ENCODE measurements at regions not wholly inside any gene's neighbourhood (a gene's known extent, or its start where the extent isn't known, plus 50 kb on each side); places are given as distances from the start of the nearest gene placed in this dataset.

DNA sequence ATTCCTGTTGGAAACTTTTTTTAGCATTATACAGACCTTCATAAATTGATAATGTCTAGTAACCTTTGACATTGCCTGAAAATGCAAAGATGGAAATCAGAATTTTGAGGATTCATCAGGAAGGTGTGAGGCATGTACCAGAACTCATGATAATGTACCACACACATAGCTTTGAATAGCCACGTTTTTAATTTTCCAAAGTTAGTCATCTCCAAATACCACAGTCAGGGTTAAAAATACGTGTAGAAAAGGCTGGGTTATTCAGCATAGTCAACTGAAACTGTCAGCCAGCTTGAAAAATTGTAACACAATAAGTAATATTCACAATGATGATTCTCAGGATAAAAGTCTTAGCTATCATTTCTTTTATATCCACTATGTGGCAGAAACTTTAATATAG lies 102.0 kb upstream of the THRB start:
- no peak for DNase-seq (ENCODE audit: low spot score)

GRCh38 chr3:24598695-24599470 lies 104.2 kb upstream of the THRB start:
- DNase-seq (ENCODE audit: low spot score): no peak

GRCh38 chr3:24601066-24601939 lies 106.7 kb upstream of the THRB start:
- no peak for DNase-seq (ENCODE audit: low spot score)

GRCh38 chr3:24604215-24604614 lies 109.6 kb upstream of the THRB start:
- DNase-seq (ENCODE audit: low spot score): no peak

- DNase-seq (ENCODE audit: low spot score): no peak
Observed at GRCh38 chr3:24605511-24606028, 110.9 kb upstream of the THRB start.

DNA sequence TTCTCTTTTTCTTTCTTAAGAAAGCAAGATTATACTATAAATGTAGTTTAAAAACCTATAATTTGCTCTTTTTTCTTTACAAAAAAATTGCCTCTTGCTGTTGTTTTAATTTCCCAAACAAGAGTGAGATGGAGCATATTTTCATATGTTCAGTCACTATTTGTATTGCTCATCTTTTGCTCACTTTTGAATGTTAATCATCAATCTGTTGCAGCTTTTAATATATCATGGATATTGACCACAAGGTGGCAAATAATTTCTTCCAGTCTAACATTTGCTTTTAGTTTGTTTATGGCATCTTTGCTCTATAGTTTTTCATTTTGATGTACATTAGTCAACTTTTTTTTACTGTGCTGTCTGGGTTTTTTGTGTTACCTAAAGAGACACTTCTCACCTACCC lies 112.6 kb upstream of the THRB start:
- no peak for DNase-seq (ENCODE audit: low spot score)

- no peak for DNase-seq (ENCODE audit: low spot score)
Observed at GRCh38 chr3:24608701-24609390, 114.2 kb upstream of the THRB start.

- no peak for DNase-seq (ENCODE audit: low spot score)
Observed at GRCh38 chr3:24614359-24614758, 119.7 kb upstream of the THRB start.

DNA sequence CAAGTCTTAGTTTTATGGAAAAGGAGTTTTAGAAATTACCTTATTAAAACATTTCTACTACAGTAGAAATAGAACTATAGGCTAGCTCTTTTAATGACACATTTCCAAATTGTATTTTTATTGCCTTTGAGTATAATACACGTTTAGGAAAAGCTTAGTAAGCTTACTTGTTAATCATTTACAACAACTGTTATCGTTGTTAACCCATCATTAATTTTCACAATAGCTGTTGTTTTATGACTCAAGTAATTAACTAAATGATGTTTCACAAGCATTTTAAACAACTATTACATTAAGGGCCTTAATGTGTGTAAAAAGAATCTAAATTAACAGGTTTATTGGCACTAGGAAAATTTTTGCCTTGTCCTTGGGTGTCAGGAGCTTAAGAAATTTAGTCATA lies 120.5 kb upstream of the THRB start:
- no peak for DNase-seq (ENCODE audit: low spot score)

GRCh38 chr3:24616110-24616829 lies 121.6 kb upstream of the THRB start:
- DNase-seq (ENCODE audit: low spot score): no peak

DNA sequence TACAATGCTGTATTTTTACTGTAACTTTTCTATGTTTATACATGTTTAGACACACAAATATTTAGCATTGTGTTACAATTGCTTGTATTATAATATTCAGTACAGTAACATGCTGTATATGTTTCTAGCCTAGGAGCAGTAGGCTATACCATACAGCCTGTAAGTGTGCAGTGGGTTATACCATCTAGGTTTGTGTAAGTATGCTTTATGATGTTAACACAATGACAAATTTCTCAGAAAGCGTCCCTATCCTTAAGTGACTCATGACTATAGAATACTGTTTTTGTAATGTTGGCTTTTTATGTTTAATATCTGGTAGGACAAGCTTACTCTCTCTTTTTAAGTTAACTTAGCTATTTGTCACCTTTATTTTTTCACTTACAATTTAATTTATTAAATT lies 127.5 kb upstream of the THRB start:
- no peak for DNase-seq (ENCODE audit: low spot score)

GRCh38 chr3:24622696-24623225 lies 128.1 kb upstream of the THRB start:
- DNase-seq (ENCODE audit: low spot score): no peak

DNA sequence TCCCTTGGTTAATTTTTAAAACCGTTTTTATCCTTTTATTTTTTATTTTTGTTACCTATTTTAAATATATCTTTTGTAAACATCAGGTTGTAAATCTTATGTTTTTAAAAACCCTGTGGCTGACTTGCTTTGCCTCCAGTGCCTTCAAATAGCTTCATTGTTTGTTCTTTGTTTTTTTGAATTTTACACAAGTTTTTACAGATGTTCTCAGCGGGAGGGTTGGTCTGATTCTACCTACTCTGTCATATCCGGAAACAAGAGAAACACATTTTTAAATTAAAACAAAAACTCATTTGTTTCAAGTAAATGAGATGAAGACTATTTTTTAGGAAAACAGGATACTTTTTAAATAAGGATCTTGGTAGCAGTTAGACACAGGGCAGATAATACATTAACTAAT lies 129.0 kb upstream of the THRB start:
- DNase-seq (ENCODE audit: low spot score): no peak

DNA sequence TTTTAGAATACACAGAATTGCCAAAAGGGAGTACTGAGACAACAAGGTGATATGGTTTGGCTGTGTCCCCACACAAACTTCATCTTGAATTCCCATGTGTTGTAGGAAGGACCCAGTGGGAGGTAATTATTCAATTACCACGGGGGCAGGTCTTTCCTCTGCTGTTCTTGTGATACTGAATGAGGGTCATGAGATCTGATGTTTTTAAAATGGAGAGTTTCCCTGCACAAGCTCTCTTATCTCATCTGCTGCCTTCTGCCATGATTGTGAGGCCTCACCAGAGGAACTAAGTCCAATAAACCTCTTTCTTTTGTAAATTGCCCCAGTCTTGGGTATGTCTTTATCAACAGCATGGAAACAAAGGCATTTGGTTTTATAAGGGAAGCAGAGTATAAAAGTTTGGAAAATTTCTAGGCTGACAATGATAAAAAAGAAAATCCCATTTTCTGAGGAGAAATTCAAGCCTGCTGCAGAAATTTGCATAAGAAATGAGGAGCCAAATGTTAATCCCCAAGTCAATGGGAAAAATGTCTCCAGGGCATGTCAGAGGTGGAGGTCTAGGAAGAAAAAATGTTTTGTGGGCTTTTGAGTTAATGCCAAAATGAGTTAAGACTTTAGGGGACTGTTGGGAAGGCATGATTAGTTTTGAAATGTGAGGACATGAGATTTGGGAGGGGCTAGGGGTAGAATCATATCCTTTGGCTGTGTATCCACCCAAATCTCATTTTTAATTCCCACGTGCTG lies 130.5 kb upstream of the THRB start:
- DNase-seq (ENCODE audit: low spot score): no peak

DNA sequence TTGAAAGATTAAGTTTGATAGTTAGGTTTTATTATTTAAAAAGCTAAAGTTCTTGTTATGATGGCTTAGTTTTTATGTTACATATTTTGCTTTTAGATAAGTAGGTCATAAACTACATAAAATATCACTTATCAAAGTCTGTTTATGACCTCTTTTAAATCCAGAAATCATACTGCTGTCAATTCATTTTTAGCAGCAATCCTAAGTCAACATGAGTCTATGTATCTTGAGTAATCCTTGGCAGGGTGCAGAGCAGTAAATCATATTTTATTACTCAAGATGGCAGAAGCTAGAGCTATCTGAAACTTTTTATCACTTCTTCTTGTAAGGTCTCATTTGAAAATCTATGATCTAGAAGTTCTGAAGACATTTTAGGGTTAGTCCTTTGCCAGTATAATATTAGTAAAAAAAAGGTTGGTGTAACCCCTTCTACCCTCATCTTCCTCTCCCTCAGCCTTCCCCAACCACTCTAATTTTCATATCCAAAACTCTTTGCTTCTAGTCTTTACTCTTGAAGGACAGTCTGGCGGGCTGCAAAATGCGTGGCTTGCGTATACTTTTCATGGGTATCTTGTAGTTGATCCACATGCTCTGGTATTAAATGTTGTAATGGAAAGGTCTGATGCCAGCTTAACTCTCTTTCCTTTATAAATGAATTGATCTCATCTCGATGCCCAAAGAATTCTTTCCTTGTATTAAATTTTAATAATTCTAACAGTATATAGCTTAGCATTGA lies 134.0 kb upstream of the THRB start:
- no peak for DNase-seq (ENCODE audit: low spot score)

GRCh38 chr3:24631481-24631880 lies 136.8 kb upstream of the THRB start:
- no peak for DNase-seq (ENCODE audit: low spot score)

DNA sequence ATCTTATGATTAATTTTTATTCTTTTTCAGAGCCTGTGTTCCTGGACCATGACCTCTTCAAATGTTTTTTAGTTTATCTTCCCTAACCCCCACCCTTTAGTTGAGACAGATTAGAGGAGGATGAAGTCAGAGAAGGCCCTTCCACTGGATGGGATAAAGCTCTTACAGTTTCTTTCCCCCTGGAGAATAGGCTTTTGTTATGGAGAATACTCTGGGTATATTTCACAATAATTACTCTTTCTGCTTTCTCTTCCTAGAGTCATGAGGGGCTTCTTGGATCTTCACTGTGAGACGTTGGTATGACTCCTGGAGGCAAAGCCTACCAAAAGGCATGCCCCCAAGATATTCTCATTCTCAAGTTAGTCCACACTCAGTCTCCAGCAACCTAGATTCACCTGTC lies 144.4 kb upstream of the THRB start:
- no peak for DNase-seq (ENCODE audit: low spot score)

GRCh38 chr3:24639481-24640329 lies 145.1 kb upstream of the THRB start:
- no peak for DNase-seq (ENCODE audit: low spot score)

DNA sequence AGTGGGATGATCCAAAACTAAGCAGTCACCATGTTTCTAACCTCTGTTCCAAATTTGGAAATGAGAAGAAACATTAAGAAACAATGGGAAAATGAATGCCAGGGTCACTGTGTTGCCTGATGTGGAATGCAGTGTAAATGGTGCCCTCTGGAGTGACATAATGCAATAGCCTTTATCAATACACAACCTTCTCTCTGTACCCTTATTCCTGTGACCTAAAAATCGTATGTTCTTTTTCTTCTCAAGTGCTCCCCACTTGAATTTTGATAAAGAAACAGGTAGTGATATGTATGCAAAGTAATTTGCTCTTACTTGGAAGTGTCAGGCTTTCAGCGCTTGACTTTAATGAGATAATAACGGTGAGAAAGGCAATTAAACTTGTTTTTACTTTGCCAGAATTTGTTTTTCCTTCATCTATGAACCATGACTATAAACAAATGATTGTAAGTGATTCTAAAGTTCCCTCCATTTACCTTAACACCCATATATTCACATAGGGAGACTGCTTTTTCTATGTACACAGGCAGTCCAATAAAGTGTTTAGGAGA lies 145.8 kb upstream of the THRB start:
- DNase-seq (ENCODE audit: low spot score): no peak
